ENCODE measurements at regions not wholly inside any gene's neighbourhood (a gene's known extent, or its start where the extent isn't known, plus 50 kb on each side); places are given as distances from the start of the nearest gene placed in this dataset.
A peak's percentile ranks its signal among the peaks of the same experiment; 100 is the strongest.
"Not testable (repeated sequence)": the region's sequence is repeated elsewhere in the genome, so short reads cannot be mapped to it uniquely, and the experiment has no call there.

DNA sequence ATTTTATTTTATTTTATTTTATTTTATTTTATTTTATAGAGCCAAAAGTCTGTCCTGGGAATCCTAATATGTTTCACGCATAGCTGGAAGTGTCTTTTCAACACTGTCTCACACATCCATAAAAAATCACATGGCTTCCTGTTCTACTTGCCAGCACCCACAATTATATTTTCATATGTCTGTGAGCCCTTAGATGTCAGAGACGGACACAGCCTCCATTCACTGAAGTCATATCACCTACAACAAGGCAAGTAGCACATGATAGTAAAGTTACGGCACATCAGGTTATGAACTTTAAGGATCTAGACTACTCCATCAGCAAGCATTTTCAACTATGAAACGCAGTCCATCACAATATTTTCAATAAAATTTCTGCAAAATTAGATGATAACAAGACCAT, 168.4 kb downstream of the ZIC4 start:
- DNase-seq, result no peak

DNA sequence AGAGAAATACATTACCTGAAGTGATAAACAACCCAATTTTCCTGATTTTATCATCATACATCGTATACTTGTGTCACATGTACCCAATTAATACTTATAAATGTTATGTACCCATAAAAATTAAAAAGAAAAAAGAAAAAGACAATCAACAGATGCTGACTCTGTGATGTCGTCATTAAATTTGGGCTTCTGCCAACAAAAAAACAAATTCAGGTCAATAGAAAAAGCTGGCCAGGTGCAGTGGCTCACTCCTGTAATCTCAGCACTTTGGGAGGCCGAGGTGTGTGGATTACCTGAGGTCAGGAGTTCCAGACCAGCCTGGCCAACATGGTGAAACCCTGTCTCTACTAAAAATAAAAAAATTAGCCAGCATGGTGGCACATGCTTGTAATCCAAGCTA, 174.4 kb downstream of the ZIC4 start:
- DNase-seq, result not testable (repeated sequence)

- no peak for DNase-seq
Measured at GRCh38 chr3:147231111-147231510, 175.2 kb downstream of the ZIC4 start.

- no peak for DNase-seq
Measured at GRCh38 chr3:147222291-147222690, 184.1 kb downstream of the ZIC4 start.

- no peak for DNase-seq
Measured at GRCh38 chr3:147218965-147219364, 187.4 kb downstream of the ZIC4 start.

- no peak for DNase-seq
Measured at GRCh38 chr3:147216143-147216673, 190.1 kb downstream of the ZIC4 start.

GRCh38 chr3:147215660-147216059, 190.7 kb downstream of the ZIC4 start:
- no peak for DNase-seq

GRCh38 chr3:147213633-147214032, 192.7 kb downstream of the ZIC4 start:
- no peak for DNase-seq

DNA sequence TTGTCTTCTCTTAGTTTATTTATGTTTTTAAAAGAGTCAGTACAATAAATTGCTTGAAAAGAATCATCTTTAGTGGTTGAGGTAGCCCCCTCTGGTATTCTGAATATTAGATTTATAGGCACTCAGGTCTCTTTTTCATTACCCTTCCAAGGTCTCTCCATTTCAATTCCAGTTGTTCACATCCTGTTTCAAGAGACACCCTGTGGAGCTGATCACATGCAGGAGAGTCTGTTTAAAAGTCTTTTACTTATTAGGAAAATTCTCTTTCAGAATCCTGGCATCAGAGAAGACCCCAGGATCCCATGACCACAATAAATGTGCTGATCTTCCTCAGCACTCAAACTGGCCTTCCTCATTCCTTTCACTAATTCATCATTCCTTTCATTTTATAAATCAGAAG, 195.7 kb downstream of the ZIC4 start:
- DNase-seq, result no peak

- DNase-seq, result no peak
Measured at GRCh38 chr3:147201086-147201485, 205.3 kb downstream of the ZIC4 start.

- no peak for DNase-seq
Measured at GRCh38 chr3:147200545-147200944, 205.8 kb downstream of the ZIC4 start.

DNA sequence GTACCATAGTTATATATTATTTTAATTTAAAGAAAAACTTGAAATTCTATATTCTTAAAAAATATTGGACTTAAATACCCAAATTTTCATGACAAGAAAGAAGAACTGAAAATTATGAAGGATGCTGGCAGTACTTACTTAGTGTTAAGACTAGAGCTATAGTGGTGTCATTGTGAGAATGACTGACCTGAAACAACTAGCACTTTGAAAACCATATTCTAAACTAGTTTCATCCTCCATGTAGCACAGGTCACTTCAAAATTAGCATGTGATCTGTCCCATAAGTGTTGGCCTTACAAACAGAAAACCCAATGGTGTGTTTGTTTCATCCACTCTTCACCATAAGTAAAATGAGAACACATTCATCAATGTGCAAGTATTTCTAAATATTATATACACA, 208.6 kb downstream of the ZIC4 start:
- DNase-seq, result no peak

DNA sequence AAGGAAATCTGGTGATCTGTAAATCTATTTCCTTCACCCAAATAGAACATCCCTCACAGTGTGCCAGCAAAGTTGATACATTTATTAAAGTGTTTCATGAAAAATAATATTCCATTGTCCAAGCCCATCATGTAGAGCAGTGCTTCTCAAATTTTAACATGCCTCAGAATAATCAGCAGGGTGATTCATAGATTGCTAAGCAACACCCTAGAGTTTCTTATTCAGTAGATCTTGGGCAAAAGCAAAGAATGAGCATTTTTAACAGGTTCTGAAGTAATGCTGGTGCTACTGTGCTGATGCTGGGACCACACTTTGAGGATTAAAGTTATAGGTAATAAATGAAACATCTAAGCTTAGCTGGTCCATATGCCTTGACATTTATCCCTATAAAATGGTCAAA, 210.5 kb downstream of the ZIC4 start:
- DNase-seq, result no peak

DNA sequence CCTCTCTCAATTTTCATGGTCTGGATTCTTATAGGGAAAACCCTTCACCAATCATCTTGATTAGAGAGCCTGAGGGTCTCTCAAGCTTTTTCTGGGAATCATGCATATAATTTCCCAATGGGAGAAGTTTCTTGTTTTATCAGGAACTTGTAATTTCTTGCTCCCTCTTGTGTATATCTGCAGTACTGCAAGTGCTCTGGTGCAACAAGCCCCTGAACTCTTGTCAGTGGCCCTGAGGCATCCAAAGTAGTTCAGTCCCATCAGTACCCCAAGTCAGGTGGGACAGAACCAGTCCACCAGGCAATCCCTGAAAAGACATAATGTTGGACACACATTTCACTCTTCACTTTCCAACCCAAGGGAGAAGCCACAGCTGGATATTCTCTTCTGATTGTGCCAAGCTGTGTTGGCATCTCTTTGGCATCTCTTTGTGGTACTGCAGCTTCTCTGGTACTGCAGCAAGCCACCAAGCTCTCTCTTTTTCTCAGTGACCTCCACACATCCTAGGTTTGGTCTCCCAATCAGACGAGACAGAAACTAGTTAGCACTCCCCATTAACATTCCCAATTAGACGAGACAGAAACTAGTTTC, 214.5 kb downstream of the ZIC4 start:
- DNase-seq, result peak; percentile 53 to 59 (median 58)

DNA sequence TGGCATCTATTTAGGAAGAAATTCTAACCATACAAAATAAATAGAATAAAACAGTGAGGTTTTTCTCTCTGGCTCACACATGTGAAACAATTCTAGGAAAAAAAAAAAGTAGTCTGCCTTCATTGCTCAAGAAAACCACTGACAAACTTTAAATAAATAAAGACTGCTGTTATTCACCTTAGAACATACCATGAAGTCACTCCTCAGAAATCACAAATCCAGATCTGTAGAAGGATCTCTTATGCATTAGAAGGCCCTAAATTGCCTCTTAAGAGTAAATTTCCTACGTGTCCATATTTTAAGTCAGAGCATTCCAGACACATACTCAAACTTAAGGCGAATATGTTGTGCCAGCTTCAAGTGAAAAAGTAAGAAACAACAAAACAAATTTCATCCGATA, 217.3 kb downstream of the ZIC4 start:
- no peak for DNase-seq

DNA sequence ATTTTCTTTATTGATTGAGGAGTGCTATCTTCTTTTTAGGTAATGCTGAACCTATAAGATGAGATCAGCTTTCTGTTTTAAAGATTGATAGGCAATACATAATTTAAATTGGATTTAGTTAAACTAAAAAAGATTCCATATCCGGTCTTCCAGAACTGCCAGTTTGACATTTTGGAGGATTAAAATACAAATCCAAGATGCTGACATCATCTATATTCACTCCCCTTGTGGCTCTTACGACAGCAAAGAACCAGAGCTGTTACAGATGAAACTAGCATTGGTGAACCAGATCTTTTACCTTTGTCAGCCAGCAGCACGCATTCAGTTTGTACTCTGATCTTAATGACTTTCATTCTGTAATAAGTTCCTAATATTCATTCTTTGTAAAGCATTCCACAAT, 218.7 kb downstream of the ZIC4 start:
- DNase-seq, result no peak

DNA sequence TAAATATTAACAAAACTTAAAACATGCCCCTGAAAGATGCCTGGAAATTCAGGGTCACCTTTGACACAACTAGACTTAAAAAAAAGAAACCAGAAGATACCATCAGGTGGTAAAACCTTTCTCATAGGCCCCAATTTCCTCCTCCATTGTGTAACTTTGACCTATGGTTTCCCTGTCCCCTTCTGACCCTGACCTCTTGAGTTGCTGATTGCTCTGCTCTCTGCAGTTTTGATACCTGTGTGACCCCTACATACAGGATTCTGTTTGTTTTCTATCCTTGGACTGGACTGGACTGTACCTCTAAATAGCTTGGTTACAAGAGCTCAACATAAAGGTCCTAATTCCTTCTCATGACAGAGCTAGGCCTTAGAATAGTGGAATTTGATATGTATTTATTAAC, 220.6 kb downstream of the ZIC4 start:
- no peak for DNase-seq

DNA sequence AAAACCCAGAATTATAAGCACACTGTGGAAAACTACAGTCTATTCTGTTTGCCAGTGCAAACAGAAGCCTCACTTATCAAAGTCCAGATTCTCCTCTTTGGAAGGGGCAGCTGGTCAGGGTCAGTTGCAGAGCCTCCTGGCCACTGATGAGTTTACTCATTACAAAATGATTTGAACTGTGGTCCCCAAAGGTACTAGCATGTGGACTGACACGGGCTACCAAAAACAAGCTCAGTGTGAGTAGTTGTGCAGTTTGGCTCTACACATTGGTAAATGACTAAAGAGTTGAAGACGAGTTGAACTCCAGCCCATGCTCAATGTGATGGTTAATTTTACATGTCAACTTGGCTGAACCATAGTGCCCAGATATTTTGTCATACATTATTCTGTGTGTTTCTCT, 221.5 kb downstream of the ZIC4 start:
- no peak for DNase-seq

GRCh38 chr3:147173257-147173656, 233.1 kb downstream of the ZIC4 start:
- no peak for DNase-seq

GRCh38 chr3:147162743-147163142, 243.6 kb downstream of the ZIC4 start:
- DNase-seq, result no peak

- peak in 1 of 4 experiments; percentile 1 for DNase-seq
Measured at GRCh38 chr3:147161833-147162232, 244.5 kb downstream of the ZIC4 start.

GRCh38 chr3:147160984-147161383, 245.4 kb downstream of the ZIC4 start:
- no peak for DNase-seq

DNA sequence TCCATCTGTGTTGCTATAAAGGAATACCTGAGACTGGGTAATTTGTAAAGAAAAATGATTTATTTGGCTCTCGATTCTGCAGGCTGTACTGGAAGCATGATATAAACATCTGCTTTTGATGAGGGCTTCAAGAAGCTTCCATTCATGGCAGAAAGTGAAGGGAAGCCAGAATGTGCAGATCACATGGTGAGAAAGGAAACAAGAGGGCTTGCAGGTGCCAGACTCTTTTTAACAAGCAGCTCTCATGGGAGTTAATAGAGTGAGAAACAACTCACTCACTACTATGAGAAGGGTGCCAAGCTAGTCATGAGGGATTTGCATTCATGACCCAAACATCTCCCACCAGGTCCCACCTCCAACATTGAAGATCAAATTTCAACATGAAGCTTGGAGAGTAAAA, 247.2 kb downstream of the ZIC4 start:
- DNase-seq, result no peak

DNA sequence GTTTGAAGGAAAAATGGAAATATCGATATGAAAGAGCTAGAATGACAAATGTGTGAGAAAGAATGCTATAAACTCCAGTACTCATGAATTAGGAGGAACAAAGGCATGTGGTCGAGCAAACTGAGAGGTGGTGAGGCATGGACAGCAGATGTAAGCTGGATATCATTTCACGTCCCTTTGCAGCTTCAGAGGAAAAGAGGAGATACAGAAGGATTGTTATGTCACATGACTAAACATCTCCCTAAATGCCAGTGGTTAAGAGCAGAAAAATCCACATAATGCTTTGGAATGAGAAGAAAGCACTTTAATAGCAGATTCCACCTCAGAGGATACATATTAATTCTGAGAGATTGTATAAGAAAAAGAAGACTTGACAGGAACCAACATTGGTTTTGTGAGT, 248.7 kb downstream of the ZIC4 start:
- DNase-seq, result no peak

DNA sequence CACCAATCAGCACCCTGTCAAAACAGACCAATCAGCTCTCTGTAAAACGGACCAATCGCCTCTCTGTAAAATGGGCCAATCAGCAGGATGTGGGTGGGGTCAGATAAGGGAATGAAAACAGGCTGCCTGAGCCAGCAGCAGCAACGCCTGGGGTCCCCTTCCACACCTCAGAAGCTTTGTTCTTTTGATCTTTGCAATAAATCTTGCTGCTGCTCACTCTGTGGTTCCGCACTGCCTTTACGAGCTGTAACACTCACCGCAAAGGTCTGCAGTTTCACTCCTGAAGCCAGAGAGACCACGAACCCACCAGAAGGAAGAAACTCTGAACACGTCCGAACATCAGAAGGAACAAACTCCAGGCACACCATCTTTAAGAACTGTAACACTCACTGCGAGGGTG, 251.4 kb downstream of the ZIC4 start:
- DNase-seq, result not testable (repeated sequence)

All from suppressor macrophage (primary cell).